Neural progenitor cell (in vitro differentiated cells): ENCODE measurements at regions not wholly inside any gene's neighbourhood (a gene's known extent, or its start where the extent isn't known, plus 50 kb on each side); places are given as distances from the start of the nearest gene placed in this dataset.
A peak's percentile ranks its signal among the peaks of the same experiment; 100 is the strongest.

Experiments
- DNase-seq: peaks from one replicate; pipeline ENCODE4 v3.0.0-alpha.2; 2016; ENCODE audit warnings: low spot score
- H2AFZ ChIP-seq: fragments of 200-600 bp; sonication (generic); replicated peaks from 2 replicates; pipeline ENCODE4 v1.6.1; 2016; ENCODE audit warnings: antibody characterized with exemption
- H3F3A ChIP-seq: fragments of 200-600 bp; sonication (generic); 2 replicates; pipeline ENCODE4 v1.6.1; 2016; ENCODE audit warnings: antibody characterized with exemption, low read depth
- H3K27ac ChIP-seq: fragments of 200-600 bp; sonication (generic); 2 replicates; pipeline ENCODE4 v1.5.1; 2016; ENCODE audit warnings: mild to moderate bottlenecking
- H3K27me3 ChIP-seq: fragments of 200-600 bp; sonication (generic); 2 replicates; pipeline ENCODE4 v1.6.1; 2016; ENCODE audit warnings: mild to moderate bottlenecking, moderate library complexity
- H3K36me3 ChIP-seq: fragments of 200-600 bp; sonication (generic); 2 replicates; pipeline ENCODE4 v1.5.1; 2016
- H3K4me1 ChIP-seq: fragments of 200-600 bp; sonication (generic); 2 replicates; pipeline ENCODE4 v1.6.1; 2016; ENCODE audit warnings: mixed run types
- H3K4me2 ChIP-seq: fragments of 200-600 bp; sonication (generic); 2 replicates; pipeline ENCODE4 v1.6.1; 2016
- H3K4me3 ChIP-seq: fragments of 200-600 bp; sonication (generic); 2 replicates; pipeline ENCODE4 v1.5.1; 2016
- H3K79me2 ChIP-seq: fragments of 200-600 bp; sonication (generic); 2 replicates; pipeline ENCODE4 v1.6.1; 2016; ENCODE audit warnings: low read depth
- H3K9ac ChIP-seq: fragments of 200-600 bp; sonication (generic); 2 replicates; pipeline ENCODE4 v1.6.1; 2016
- H3K9me3 ChIP-seq: fragments of 200-600 bp; sonication (generic); 2 replicates; pipeline ENCODE4 v1.5.1; 2016; ENCODE audit warnings: low read depth
- H4K20me1 ChIP-seq: fragments of 200-600 bp; sonication (generic); 2 replicates; pipeline ENCODE4 v1.6.1; 2016; ENCODE audit warnings: low read depth
- H3K27ac Mint-ChIP-seq: 3 replicates; pipeline ENCODE4 v1.8.0; 2021; ENCODE audit warnings: mixed read lengths
- H3K27me3 Mint-ChIP-seq: 2 replicates; pipeline ENCODE4 v1.8.0; 2022; ENCODE audit warnings: low read depth, mild to moderate bottlenecking, inconsistent platforms, moderate library complexity, mixed read lengths; ENCODE audit not compliant: insufficient read depth
- H3K36me3 Mint-ChIP-seq: 3 replicates; pipeline ENCODE4 v1.8.0; 2021; ENCODE audit warnings: mixed read lengths
- H3K4me1 Mint-ChIP-seq: 3 replicates; pipeline ENCODE4 v1.8.0; 2021; ENCODE audit warnings: mixed read lengths
- H3K4me3 Mint-ChIP-seq: 3 replicates; pipeline ENCODE4 v1.8.0; 2021; ENCODE audit warnings: mild to moderate bottlenecking, moderate library complexity, mixed read lengths
- H3K9me3 Mint-ChIP-seq: 3 replicates; pipeline ENCODE4 v1.8.0; 2020; ENCODE audit warnings: mixed read lengths
- EZH2 ChIP-seq: fragments of 200-600 bp; sonication (generic); IDR thresholded peaks from 2 replicates; pipeline ENCODE4 v1.6.1; 2017; ENCODE audit warnings: antibody characterized with exemption, mild to moderate bottlenecking, moderate library complexity
- EZH2phosphoT487 ChIP-seq: fragments of 200-600 bp; sonication (generic); IDR thresholded peaks from 2 replicates; pipeline ENCODE4 v1.6.1; 2017; ENCODE audit warnings: antibody characterized with exemption
- TF ChIP-seq, protein P1 (sequence below): fragments of 200-600 bp; sonication (generic); IDR thresholded peaks from 2 replicates; pipeline ENCODE4 v1.5.1; 2017; ENCODE audit warnings: antibody characterized with exemption, mild to moderate bottlenecking

DNA sequence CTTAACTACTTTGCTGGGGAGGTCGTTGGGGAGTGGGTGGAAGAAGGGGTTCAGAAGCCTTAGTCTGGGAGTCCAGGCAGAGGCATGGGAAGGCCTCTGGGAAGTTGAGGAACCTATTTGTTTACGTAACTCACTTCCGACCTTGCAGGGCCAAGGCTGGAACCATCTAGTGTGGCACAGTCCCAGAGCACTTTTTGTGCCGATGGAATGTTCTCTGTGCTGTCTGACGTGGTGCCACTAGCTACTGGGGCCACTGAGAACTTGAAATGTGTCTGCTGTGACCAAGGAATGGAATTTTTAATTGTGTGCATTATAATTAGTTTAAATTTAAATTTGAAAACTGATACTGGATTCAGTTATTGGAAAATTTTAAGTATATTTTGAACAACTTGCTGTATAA is 139.7 kb downstream of the FAM161A start:
- Histone ChIP-seq H3K9ac (no peak overlapping the region), H2AFZ (peak overlapping the region; percentile 5), H4K20me1 (no peaks in the 10 kb centered on the region), H3F3A (no peaks in the 10 kb centered on the region), H3K36me3 (no peaks in the 10 kb centered on the region), H3K4me3 (no peak overlapping the region), H3K9me3 (no peaks in the 10 kb centered on the region), H3K79me2 (no peaks in the 10 kb centered on the region), H3K27me3 (no peaks in the 10 kb centered on the region), H3K4me2 (no peak overlapping the region), H3K4me1 (peaks cover 5% of the 10 kb centered on the region), H3K27ac (no peak overlapping the region)
- Mint-ChIP-seq H3K9me3 (no peaks in the 10 kb centered on the region), H3K4me1 (no peaks in the 10 kb centered on the region), H3K27me3 (no peaks in the 10 kb centered on the region), H3K4me3 (no peak overlapping the region), H3K27ac (no peak overlapping the region), H3K36me3 (no peaks in the 10 kb centered on the region)
- no peak for TF ChIP-seq EZH2phosphoT487
- no peak for TF ChIP-seq EZH2
- TF ChIP-seq, protein P1, sequence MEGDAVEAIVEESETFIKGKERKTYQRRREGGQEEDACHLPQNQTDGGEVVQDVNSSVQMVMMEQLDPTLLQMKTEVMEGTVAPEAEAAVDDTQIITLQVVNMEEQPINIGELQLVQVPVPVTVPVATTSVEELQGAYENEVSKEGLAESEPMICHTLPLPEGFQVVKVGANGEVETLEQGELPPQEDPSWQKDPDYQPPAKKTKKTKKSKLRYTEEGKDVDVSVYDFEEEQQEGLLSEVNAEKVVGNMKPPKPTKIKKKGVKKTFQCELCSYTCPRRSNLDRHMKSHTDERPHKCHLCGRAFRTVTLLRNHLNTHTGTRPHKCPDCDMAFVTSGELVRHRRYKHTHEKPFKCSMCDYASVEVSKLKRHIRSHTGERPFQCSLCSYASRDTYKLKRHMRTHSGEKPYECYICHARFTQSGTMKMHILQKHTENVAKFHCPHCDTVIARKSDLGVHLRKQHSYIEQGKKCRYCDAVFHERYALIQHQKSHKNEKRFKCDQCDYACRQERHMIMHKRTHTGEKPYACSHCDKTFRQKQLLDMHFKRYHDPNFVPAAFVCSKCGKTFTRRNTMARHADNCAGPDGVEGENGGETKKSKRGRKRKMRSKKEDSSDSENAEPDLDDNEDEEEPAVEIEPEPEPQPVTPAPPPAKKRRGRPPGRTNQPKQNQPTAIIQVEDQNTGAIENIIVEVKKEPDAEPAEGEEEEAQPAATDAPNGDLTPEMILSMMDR = no peak
- DNase-seq = no peak

DNA sequence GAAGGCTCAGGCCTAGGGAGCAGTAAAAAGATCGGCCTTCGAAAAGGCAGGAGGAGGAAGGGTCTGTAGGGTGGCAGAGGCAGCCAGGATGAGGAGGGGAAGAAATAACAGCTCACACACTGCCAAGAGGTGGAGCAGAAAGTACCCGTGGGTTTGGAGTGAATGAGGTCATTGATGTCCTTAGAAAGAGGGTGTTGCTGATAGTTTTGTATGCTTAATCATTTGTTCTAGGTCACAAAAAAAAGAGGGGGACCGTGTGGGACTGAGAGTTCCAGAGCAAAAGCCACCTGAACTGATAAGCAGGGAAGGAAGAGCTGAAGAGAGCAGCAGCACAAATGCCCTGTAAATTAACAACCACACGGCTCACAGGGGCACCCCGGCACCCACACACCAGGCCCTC is 140.4 kb downstream of the FAM161A start:
- Histone ChIP-seq H3K36me3 (no peaks in the 10 kb centered on the region), H2AFZ (peak overlapping the region; percentile 5)
- H3K4me3 Mint-ChIP-seq = no peak overlapping the region

DNA sequence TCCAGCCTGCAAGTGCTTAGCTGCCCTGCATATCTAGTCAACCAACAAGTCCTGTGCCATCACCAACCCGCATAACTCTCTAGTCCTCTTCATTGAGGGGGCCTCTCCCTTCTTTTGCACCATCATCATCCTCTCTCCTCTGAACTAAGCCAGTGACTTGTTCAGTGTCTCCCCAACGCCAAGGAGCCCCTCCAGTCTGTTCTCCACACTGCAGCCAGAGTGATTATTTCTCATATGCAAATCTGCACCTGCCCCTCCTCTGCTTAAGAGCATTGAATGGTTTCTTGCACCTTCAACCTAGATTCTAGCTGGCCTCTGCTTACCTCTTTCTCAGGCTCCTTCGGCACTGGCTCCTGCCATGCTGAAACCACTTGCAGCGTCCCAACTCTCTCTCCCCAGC is 141.8 kb downstream of the FAM161A start:
- no peaks in the 10 kb centered on the region for H3K27me3 ChIP-seq
- H3K27ac ChIP-seq = no peak overlapping the region
- no peaks in the 10 kb centered on the region for H4K20me1 ChIP-seq
- H3K27me3 Mint-ChIP-seq = no peaks in the 10 kb centered on the region
- TF ChIP-seq EZH2 = no peak
- no peak overlapping the region for H3K4me2 ChIP-seq
- no peaks in the 10 kb centered on the region for H3K9me3 Mint-ChIP-seq
- peaks cover 3% of the 10 kb centered on the region for H3K4me1 Mint-ChIP-seq
- H2AFZ ChIP-seq = no peak overlapping the region
- H3K4me3 Mint-ChIP-seq = no peak overlapping the region
- H3K79me2 ChIP-seq = no peaks in the 10 kb centered on the region
- no peaks in the 10 kb centered on the region for H3K36me3 Mint-ChIP-seq
- no peak overlapping the region for H3K27ac Mint-ChIP-seq
- DNase-seq = no peak
- H3K36me3 ChIP-seq = no peaks in the 10 kb centered on the region
- no peak overlapping the region for H3K9ac ChIP-seq
- H3K4me3 ChIP-seq = no peak overlapping the region
- H3K9me3 ChIP-seq = no peaks in the 10 kb centered on the region
- peaks cover 5% of the 10 kb centered on the region for H3K4me1 ChIP-seq
- no peaks in the 10 kb centered on the region for H3F3A ChIP-seq

More for the DNA sequence above, 140.4 kb downstream of the FAM161A start:
- Histone ChIP-seq H3K27ac (no peak overlapping the region), H3K79me2 (no peaks in the 10 kb centered on the region), H4K20me1 (no peaks in the 10 kb centered on the region), H3K4me2 (no peak overlapping the region), H3K9me3 (no peaks in the 10 kb centered on the region), H3K4me3 (no peak overlapping the region), H3K27me3 (no peaks in the 10 kb centered on the region), H3K4me1 (peaks cover 5% of the 10 kb centered on the region), H3F3A (no peaks in the 10 kb centered on the region), H3K9ac (no peak overlapping the region)
- TF ChIP-seq, protein P1 = no peak
- TF ChIP-seq EZH2 (no peak), EZH2phosphoT487 (no peak)
- no peaks in the 10 kb centered on the region for H3K36me3 Mint-ChIP-seq
- DNase-seq = no peak
- H3K27ac Mint-ChIP-seq = no peak overlapping the region
- H3K4me1 Mint-ChIP-seq = peaks cover 2% of the 10 kb centered on the region
- H3K9me3 Mint-ChIP-seq = no peaks in the 10 kb centered on the region
- no peaks in the 10 kb centered on the region for H3K27me3 Mint-ChIP-seq

DNA sequence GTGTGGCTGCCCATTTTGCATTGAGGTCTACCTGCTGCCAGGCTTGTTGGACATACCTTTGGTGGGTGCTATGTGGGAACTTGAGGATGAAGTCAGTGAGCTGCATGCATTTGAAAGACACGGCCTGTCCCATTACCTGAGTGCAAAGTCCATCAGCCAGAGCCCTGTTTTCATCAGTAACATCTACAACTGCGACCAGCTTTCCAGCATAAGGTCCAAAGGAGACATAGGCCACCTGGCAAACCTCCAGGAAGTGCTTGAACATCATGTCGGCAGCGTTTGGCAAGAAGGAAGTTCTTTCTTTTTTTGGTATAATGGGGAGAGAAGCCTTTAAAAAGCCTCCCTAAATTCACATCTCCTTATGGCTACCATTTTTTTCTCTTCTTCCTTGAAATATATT is 143.1 kb downstream of the FAM161A start:
- Histone ChIP-seq H3K36me3 (no peaks in the 10 kb centered on the region), H3F3A (no peaks in the 10 kb centered on the region), H2AFZ (no peak overlapping the region), H3K79me2 (no peaks in the 10 kb centered on the region), H3K9ac (no peak overlapping the region), H3K4me1 (peaks cover 5% of the 10 kb centered on the region), H3K4me3 (no peak overlapping the region), H3K27ac (no peak overlapping the region), H3K27me3 (no peaks in the 10 kb centered on the region), H4K20me1 (no peaks in the 10 kb centered on the region), H3K4me2 (no peak overlapping the region), H3K9me3 (no peaks in the 10 kb centered on the region)
- Mint-ChIP-seq H3K9me3 (no peaks in the 10 kb centered on the region), H3K36me3 (no peaks in the 10 kb centered on the region), H3K4me1 (peaks cover 3% of the 10 kb centered on the region), H3K4me3 (no peak overlapping the region), H3K27me3 (no peaks in the 10 kb centered on the region), H3K27ac (no peak overlapping the region)
- DNase-seq = no peak
- TF ChIP-seq EZH2 (no peak), EZH2phosphoT487 (no peak)
- TF ChIP-seq, protein P1 = no peak
